ENCODE measurements at regions not wholly inside any gene's neighbourhood (a gene's known extent, or its start where the extent isn't known, plus 50 kb on each side); places are given as distances from the start of the nearest gene placed in this dataset.

DNA sequence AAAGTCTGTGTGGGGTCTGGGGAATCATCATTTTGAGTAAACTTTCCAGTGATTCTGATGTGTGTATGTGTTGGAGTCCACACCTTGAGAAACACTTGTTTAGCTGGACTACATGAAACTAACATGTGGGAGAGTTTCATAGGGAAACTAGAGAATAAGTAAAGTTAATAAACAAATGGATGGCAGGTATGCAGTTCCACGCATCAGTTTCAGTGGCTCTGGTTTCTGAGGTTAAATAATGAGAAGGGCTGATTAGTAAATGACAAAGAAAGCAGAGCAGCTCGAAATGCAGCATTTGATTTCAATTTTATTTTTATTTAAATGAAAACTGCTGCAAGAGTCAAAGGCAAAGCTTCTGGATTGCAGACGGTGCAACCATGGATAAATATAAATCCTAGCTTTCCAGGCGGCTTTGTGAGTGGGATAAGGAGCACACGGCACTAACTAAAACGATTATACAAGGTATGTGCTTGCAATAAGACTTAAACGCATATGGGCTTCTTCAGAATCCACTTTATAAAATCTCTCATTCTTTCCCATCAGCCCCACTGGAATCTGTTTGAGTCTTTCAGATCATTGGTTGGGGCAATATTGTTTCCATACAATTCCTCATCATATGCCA is 310.7 kb downstream of the PLPP3 start:
- TF ChIP-seq, protein P1, sequence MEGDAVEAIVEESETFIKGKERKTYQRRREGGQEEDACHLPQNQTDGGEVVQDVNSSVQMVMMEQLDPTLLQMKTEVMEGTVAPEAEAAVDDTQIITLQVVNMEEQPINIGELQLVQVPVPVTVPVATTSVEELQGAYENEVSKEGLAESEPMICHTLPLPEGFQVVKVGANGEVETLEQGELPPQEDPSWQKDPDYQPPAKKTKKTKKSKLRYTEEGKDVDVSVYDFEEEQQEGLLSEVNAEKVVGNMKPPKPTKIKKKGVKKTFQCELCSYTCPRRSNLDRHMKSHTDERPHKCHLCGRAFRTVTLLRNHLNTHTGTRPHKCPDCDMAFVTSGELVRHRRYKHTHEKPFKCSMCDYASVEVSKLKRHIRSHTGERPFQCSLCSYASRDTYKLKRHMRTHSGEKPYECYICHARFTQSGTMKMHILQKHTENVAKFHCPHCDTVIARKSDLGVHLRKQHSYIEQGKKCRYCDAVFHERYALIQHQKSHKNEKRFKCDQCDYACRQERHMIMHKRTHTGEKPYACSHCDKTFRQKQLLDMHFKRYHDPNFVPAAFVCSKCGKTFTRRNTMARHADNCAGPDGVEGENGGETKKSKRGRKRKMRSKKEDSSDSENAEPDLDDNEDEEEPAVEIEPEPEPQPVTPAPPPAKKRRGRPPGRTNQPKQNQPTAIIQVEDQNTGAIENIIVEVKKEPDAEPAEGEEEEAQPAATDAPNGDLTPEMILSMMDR (conservative IDR thresholded peaks at IDR 0.05 in 1 of 2, IDR thresholded peaks at IDR 0.05 in 1 of 2; ENCODE audit: low read depth in 1 of 2, low read length in 2 of 2): no peak
- TF ChIP-seq EZH2 (IDR thresholded peaks at IDR 0.05; ENCODE audit: low read length, missing control alignments): no peak
